Glutamatergic neuron (in vitro differentiated cells): ENCODE measurements at regions not wholly inside any gene's neighbourhood (a gene's known extent, or its start where the extent isn't known, plus 50 kb on each side); places are given as distances from the start of the nearest gene placed in this dataset.

Experiments used
- DNase-seq: peaks from one replicate; pipeline ENCODE4 v3.0.0; 2022
- H3K27ac Mint-ChIP-seq: one replicate; pipeline ENCODE4 v1.8.0; 2020; ENCODE audit warnings: mild to moderate bottlenecking, mixed read lengths, inconsistent platforms; ENCODE audit not compliant: unreplicated experiment
- H3K27me3 Mint-ChIP-seq: one replicate; pipeline ENCODE4 v1.8.0; 2020; ENCODE audit warnings: mild to moderate bottlenecking, moderate library complexity, mixed read lengths, inconsistent platforms; ENCODE audit not compliant: unreplicated experiment
- H3K36me3 Mint-ChIP-seq: one replicate; pipeline ENCODE4 v1.8.0; 2020; ENCODE audit warnings: mild to moderate bottlenecking, mixed read lengths, inconsistent platforms; ENCODE audit not compliant: unreplicated experiment
- H3K4me1 Mint-ChIP-seq: one replicate; pipeline ENCODE4 v1.8.0; 2020; ENCODE audit warnings: mild to moderate bottlenecking, low read depth, mixed read lengths, inconsistent platforms; ENCODE audit not compliant: unreplicated experiment
- H3K4me3 Mint-ChIP-seq: one replicate; pipeline ENCODE4 v1.8.0; 2020; ENCODE audit warnings: mild to moderate bottlenecking, mixed read lengths, inconsistent platforms; ENCODE audit not compliant: unreplicated experiment
- H3K9me3 Mint-ChIP-seq: one replicate; pipeline ENCODE4 v1.8.0; 2020; ENCODE audit warnings: mild to moderate bottlenecking, moderate library complexity, mixed read lengths, inconsistent platforms; ENCODE audit not compliant: unreplicated experiment
- CTCF ChIP-seq: fragments of 200-600 bp; sonication (generic); IDR thresholded peaks from one replicate; pipeline ENCODE4 v1.5.0; 2021; ENCODE audit not compliant: partially characterized antibody, unreplicated experiment

- no peak for TF ChIP-seq CTCF
- Mint-ChIP-seq H3K9me3 (no peaks in the 10 kb centered on the region), H3K4me3 (peak overlapping the region; percentile 46), H3K27ac (no peak overlapping the region), H3K4me1 (no peaks in the 10 kb centered on the region), H3K27me3 (peaks cover 2% of the 10 kb centered on the region), H3K36me3 (no peaks in the 10 kb centered on the region)
- DNase-seq: no peak
Measured at GRCh38 chr5:88051148-88051547, 217.5 kb downstream of the TMEM161B start.

- Mint-ChIP-seq H3K9me3 (no peaks in the 10 kb centered on the region), H3K4me1 (no peaks in the 10 kb centered on the region), H3K36me3 (no peaks in the 10 kb centered on the region), H3K27ac (no peak overlapping the region), H3K4me3 (no peak overlapping the region), H3K27me3 (peaks cover 1% of the 10 kb centered on the region)
- DNase-seq: no peak
- no peak for TF ChIP-seq CTCF
Measured at GRCh38 chr5:88049737-88050136, 218.9 kb downstream of the TMEM161B start.

GRCh38 chr5:88049156-88049555 is 219.5 kb downstream of the TMEM161B start:
- H3K27me3 Mint-ChIP-seq: no peaks in the 10 kb centered on the region
- no peaks in the 10 kb centered on the region for H3K36me3 Mint-ChIP-seq
- H3K4me1 Mint-ChIP-seq: no peaks in the 10 kb centered on the region
- no peak overlapping the region for H3K4me3 Mint-ChIP-seq
- DNase-seq: no peak
- H3K9me3 Mint-ChIP-seq: no peaks in the 10 kb centered on the region
- TF ChIP-seq CTCF: no peak
- H3K27ac Mint-ChIP-seq: no peak overlapping the region

- Mint-ChIP-seq H3K4me1 (no peaks in the 10 kb centered on the region), H3K4me3 (no peak overlapping the region), H3K27ac (no peak overlapping the region), H3K36me3 (no peaks in the 10 kb centered on the region), H3K27me3 (no peaks in the 10 kb centered on the region), H3K9me3 (no peaks in the 10 kb centered on the region)
- no peak for TF ChIP-seq CTCF
- no peak for DNase-seq
Measured at GRCh38 chr5:88045931-88046461, 222.6 kb downstream of the TMEM161B start.

- Mint-ChIP-seq H3K27ac (no peak overlapping the region), H3K4me1 (no peaks in the 10 kb centered on the region), H3K27me3 (no peaks in the 10 kb centered on the region), H3K36me3 (no peaks in the 10 kb centered on the region), H3K9me3 (no peaks in the 10 kb centered on the region), H3K4me3 (no peak overlapping the region)
- DNase-seq: no peak
- TF ChIP-seq CTCF: no peak
Measured at GRCh38 chr5:88045165-88045564, 223.5 kb downstream of the TMEM161B start.
